ENCODE measurements at regions not wholly inside any gene's neighbourhood (a gene's known extent, or its start where the extent isn't known, plus 50 kb on each side); places are given as distances from the start of the nearest gene placed in this dataset.
"Not testable (repeated sequence)": the region's sequence is repeated elsewhere in the genome, so short reads cannot be mapped to it uniquely, and the experiment has no call there.

DNA sequence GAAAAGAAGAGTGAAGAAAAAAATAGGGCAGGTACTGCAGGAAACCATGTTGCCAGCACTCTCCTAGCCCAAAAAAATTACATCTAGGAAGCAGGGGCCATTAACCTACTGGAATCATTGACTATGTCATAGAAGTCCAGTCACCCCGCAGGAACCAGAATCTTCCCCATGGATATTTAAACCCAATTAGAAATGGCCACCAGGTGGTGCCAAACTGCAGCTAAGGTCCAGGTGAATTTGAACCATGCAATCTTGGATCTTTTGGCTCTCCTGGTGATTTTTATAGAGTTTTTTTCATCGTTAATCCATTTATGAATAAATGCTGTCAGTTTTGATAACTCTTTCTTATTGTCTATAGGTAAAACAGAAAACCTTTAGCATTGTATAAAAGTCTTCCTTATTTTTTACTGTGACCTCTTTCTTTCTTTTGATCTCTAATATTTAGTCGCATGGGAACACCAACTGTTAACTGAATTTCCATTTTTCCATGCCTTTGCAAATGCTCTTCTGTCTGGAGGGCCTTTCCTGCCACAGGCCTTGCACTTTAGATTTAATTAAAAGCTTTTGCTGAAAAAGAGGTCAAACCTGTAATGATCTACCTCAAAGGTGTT, 147.5 kb upstream of the FGF10 start:
- no peaks in the 10 kb centered on the region for H3K27me3 ChIP-seq
- H3K4me3 ChIP-seq: no peak overlapping the region
- H3K27ac ChIP-seq: no peak overlapping the region
- no peaks in the 10 kb centered on the region for H3K9me3 ChIP-seq (ENCODE audit: low read depth)
- TF ChIP-seq, protein P1, sequence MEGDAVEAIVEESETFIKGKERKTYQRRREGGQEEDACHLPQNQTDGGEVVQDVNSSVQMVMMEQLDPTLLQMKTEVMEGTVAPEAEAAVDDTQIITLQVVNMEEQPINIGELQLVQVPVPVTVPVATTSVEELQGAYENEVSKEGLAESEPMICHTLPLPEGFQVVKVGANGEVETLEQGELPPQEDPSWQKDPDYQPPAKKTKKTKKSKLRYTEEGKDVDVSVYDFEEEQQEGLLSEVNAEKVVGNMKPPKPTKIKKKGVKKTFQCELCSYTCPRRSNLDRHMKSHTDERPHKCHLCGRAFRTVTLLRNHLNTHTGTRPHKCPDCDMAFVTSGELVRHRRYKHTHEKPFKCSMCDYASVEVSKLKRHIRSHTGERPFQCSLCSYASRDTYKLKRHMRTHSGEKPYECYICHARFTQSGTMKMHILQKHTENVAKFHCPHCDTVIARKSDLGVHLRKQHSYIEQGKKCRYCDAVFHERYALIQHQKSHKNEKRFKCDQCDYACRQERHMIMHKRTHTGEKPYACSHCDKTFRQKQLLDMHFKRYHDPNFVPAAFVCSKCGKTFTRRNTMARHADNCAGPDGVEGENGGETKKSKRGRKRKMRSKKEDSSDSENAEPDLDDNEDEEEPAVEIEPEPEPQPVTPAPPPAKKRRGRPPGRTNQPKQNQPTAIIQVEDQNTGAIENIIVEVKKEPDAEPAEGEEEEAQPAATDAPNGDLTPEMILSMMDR (IDR thresholded peaks at IDR 0.05; ENCODE audit: low read depth, low read length): peak; percentile 46
- H3K4me1 ChIP-seq (ENCODE audit: low read depth): peaks cover 7% of the 10 kb centered on the region
- DNase-seq (ENCODE audit: low read depth in 1 of 2, low spot score in 1 of 2): peak; percentile 23 to 66
- H3K36me3 ChIP-seq: no peaks in the 10 kb centered on the region

DNA sequence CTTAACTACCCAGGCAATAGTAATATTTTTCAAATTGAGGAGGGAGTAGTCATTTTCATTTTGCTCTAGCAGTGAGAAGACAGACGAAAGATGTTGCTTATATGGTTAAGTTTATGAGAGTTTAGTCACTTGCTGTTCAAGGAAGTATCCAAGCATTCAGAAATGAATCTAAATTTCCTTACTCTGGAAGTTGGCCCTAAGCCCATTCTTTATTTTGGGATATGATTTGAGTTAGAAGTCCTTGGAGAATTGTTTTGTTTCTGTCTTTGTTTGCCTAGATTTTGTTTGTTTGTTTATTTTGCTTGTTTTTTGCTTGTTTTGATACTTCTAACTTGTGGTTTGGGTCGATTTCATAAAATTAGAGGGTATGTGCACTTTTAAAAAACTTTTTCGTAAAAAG, 146.4 kb upstream of the FGF10 start:
- Histone ChIP-seq H3K9me3 (ENCODE audit: low read depth) (no peaks in the 10 kb centered on the region), H3K4me1 (ENCODE audit: low read depth) (peaks cover 7% of the 10 kb centered on the region), H3K27ac (no peak overlapping the region), H3K36me3 (no peaks in the 10 kb centered on the region), H3K4me3 (no peak overlapping the region), H3K27me3 (no peaks in the 10 kb centered on the region)
- TF ChIP-seq, protein P1 (IDR thresholded peaks at IDR 0.05; ENCODE audit: low read depth, low read length): no peak
- DNase-seq (ENCODE audit: low read depth in 1 of 2, low spot score in 1 of 2): no peak

DNA sequence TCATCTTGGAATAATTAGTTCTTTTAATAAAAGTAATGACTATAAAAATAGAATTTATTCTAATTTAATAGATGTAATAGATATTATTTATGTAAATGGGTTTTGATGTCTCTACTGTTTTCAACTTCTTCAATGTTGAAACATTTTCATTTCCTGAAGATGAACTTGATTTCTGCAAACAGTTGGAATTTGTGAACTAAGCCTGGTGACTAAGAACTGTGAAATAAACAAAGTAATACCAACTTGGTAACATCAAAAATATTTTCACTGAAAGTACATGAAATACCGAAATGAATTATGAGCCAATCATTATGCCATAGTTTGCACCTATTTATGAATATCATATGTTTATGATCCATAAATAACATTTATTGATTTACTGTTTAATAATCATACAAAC, 143.8 kb upstream of the FGF10 start:
- Histone ChIP-seq H3K27me3 (no peaks in the 10 kb centered on the region), H3K27ac (no peak overlapping the region), H3K4me1 (ENCODE audit: low read depth) (no peaks in the 10 kb centered on the region), H3K9me3 (ENCODE audit: low read depth) (no peaks in the 10 kb centered on the region), H3K36me3 (no peaks in the 10 kb centered on the region), H3K4me3 (no peak overlapping the region)
- no peak for DNase-seq (ENCODE audit: low read depth in 1 of 2, low spot score in 1 of 2)
- TF ChIP-seq, protein P1 (IDR thresholded peaks at IDR 0.05; ENCODE audit: low read depth, low read length): no peak

DNA sequence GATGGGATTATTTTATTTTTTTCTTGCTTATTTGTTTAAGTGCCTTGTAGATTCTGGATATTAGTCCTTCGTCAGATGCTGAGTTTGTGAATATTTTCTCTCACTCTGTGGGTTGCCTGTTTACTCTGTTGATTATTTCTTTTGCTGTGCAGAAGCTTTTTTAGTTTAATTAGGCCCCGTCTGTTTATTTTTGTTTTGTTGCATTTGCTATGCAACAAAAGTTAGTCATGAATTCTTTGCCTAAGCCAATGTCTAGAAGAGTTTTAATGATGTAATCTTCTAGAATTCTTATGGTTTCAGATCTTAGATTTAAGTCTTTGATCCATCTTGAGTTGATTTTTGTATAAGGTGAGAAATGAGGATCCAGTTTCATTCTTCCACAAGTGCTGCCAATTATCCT, 142.5 kb upstream of the FGF10 start:
- DNase-seq (ENCODE audit: low read depth in 1 of 2, low spot score in 1 of 2); H3K4me1 ChIP-seq (ENCODE audit: low read depth); H3K27ac ChIP-seq; H3K4me3 ChIP-seq; H3K9me3 ChIP-seq (ENCODE audit: low read depth); H3K27me3 ChIP-seq; H3K36me3 ChIP-seq: not testable (repeated sequence)

DNA sequence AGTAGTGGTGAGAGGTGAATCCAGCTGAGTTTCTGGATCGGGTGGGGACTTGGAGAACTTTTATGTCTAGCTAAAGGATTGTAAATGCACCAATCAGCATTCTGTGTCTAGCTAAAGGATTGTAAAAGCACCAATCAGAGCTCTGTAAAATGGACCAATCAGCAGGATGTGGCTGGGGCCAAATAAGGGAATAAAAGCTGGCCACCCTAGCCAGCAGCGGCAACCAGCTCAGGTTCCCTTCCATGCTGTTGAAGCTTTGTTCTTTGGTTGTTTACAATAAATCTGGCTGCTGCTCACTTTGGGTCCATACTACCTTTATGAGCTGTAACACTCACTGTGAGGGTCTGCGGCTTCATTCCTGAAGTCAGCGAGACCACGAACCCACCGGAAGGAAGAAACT, 141.6 kb upstream of the FGF10 start:
- not testable (repeated sequence) for H3K36me3 ChIP-seq; H3K4me1 ChIP-seq (ENCODE audit: low read depth); H3K4me3 ChIP-seq; H3K27me3 ChIP-seq; H3K9me3 ChIP-seq (ENCODE audit: low read depth); DNase-seq (ENCODE audit: low read depth in 1 of 2, low spot score in 1 of 2); H3K27ac ChIP-seq

DNA sequence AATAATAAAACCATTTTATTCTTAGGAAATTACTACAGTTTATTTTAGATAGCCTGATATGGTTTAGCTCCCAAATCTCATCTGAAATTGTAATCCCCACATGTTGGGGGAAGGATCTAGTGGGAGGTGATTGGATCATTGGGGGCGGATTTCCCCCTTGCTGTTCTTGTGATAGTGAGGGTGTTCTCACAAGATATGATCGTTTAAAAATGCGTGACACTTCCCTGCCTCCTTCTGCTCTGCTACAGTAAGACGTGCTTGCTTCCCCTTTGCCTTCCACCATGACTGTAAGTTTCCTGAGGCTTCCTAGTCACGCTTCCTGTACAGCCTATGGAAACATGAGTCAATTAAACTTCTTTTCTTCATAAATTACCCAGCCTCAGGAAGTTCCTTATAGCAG, 122.4 kb upstream of the FGF10 start:
- Histone ChIP-seq H3K36me3 (no peaks in the 10 kb centered on the region), H3K4me3 (no peak overlapping the region), H3K4me1 (ENCODE audit: low read depth) (peaks cover 17% of the 10 kb centered on the region), H3K27ac (no peak overlapping the region), H3K9me3 (ENCODE audit: low read depth) (no peaks in the 10 kb centered on the region), H3K27me3 (no peaks in the 10 kb centered on the region)
- TF ChIP-seq, protein P1 (IDR thresholded peaks at IDR 0.05; ENCODE audit: low read depth, low read length): no peak
- DNase-seq (ENCODE audit: low read depth in 1 of 2, low spot score in 1 of 2): no peak

DNA sequence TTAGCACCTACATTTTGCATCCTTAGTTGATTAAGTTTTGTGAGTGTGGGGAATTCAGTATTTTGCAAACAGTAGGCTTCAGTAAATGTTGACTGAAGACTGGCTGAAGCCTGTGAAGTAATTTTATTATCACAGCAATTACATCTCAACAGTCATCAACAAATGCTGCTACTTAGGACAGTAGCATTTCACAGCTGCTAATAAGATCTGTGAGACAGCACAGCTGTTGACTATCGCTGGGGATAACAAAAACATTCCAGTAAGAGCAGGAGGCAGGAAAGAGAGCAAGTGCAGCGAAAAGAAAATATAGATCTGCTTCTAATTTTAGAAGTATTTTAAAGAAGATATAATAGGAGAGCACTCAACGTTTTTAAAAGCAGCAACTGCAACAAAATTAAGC, 117.3 kb upstream of the FGF10 start:
- TF ChIP-seq, protein P1 (IDR thresholded peaks at IDR 0.05; ENCODE audit: low read depth, low read length): no peak
- Histone ChIP-seq H3K27ac (peak overlapping the region; percentile 13), H3K4me1 (ENCODE audit: low read depth) (peaks cover 35% of the 10 kb centered on the region), H3K36me3 (no peaks in the 10 kb centered on the region), H3K4me3 (no peak overlapping the region), H3K9me3 (ENCODE audit: low read depth) (no peaks in the 10 kb centered on the region), H3K27me3 (no peaks in the 10 kb centered on the region)
- DNase-seq (ENCODE audit: low read depth in 1 of 2, low spot score in 1 of 2): peak in 1 of 2 donors; percentile 22
